MM.1S (cell line): ENCODE measurements at regions not wholly inside any gene's neighbourhood (a gene's known extent, or its start where the extent isn't known, plus 50 kb on each side); places are given as distances from the start of the nearest gene placed in this dataset.

ENCODE experiments used
- DNase-seq: peaks from one replicate; pipeline ENCODE4 v3.0.0-alpha.2; 2015
- H2AFZ ChIP-seq: fragments of 300-600 bp; sonication (generic); 2 replicates; pipeline ENCODE4 v1.6.0; 2016; ENCODE audit warnings: antibody characterized with exemption, low read length
- H3F3A ChIP-seq: fragments of 300-600 bp; sonication (generic); 2 replicates; pipeline ENCODE4 v1.6.1; 2016; ENCODE audit warnings: mild to moderate bottlenecking, antibody characterized with exemption, low read length, moderate library complexity, mixed read lengths; ENCODE audit not compliant: insufficient read depth
- H3K27ac ChIP-seq: fragments of 300-600 bp; sonication (generic); 2 replicates; pipeline ENCODE4 v1.5.1; 2016; ENCODE audit warnings: mild to moderate bottlenecking, low read length
- H3K27me3 ChIP-seq: fragments of 300-600 bp; sonication (generic); replicated peaks from 2 replicates; pipeline ENCODE4 v1.6.0; 2016; ENCODE audit warnings: low read length; ENCODE audit not compliant: insufficient read depth
- H3K36me3 ChIP-seq: fragments of 300-600 bp; sonication (generic); replicated peaks from 2 replicates; pipeline ENCODE4 v1.6.1; 2016; ENCODE audit warnings: mild to moderate bottlenecking, low read length, mixed read lengths; ENCODE audit not compliant: insufficient read depth
- H3K4me1 ChIP-seq: fragments of 300-600 bp; sonication (generic); 2 replicates; pipeline ENCODE4 v1.6.1; 2016; ENCODE audit warnings: low read length, mixed read lengths
- H3K4me2 ChIP-seq: fragments of 300-600 bp; sonication (generic); 2 replicates; pipeline ENCODE4 v1.6.0; 2016; ENCODE audit warnings: low read depth, low read length
- H3K4me3 ChIP-seq: fragments of 300-600 bp; sonication (generic); 2 replicates; pipeline ENCODE4 v1.5.1; 2016; ENCODE audit warnings: low read length, mixed read lengths
- H3K79me2 ChIP-seq: fragments of 300-600 bp; sonication (generic); 2 replicates; pipeline ENCODE4 v1.6.1; 2016; ENCODE audit warnings: mixed run types, low read length, mixed read lengths
- H3K9ac ChIP-seq: fragments of 300-600 bp; sonication (generic); 2 replicates; pipeline ENCODE4 v1.6.1; 2016; ENCODE audit warnings: low read length, mixed read lengths
- H3K9me2 ChIP-seq: fragments of 300-600 bp; sonication (generic); replicated peaks from 2 replicates; pipeline ENCODE4 v1.6.1; 2016; ENCODE audit warnings: mild to moderate bottlenecking, low read length, mixed read lengths; ENCODE audit not compliant: insufficient read depth
- H3K9me3 ChIP-seq: fragments of 300-600 bp; sonication (generic); replicated peaks from 2 replicates; pipeline ENCODE4 v1.6.1; 2016; ENCODE audit warnings: mild to moderate bottlenecking, low read length, mixed read lengths; ENCODE audit not compliant: insufficient read depth
- H4K20me1 ChIP-seq: fragments of 300-600 bp; sonication (generic); 2 replicates; pipeline ENCODE4 v1.6.1; 2016; ENCODE audit warnings: mild to moderate bottlenecking, low read length, moderate library complexity, mixed read lengths; ENCODE audit not compliant: insufficient read depth
- EZH2 ChIP-seq: fragments of 300-600 bp; sonication (generic); optimal IDR thresholded peaks from 2 replicates; pipeline ENCODE3; 2017; ENCODE audit warnings: low read depth, mild to moderate bottlenecking, antibody characterized with exemption, low read length, mixed read lengths
- EZH2phosphoT487 ChIP-seq: fragments of 300-600 bp; sonication (generic); IDR thresholded peaks from 2 replicates; pipeline ENCODE4 v1.6.1; 2018; ENCODE audit warnings: antibody characterized with exemption, low read length
- TF ChIP-seq, protein P1 (sequence below): fragments of 300-600 bp; sonication (generic); IDR thresholded peaks from 2 replicates; pipeline ENCODE4 v1.5.1; 2016; ENCODE audit warnings: antibody characterized with exemption, low read length, mixed read lengths

- no peaks in the 10 kb centered on the region for H3K9me3 ChIP-seq
- H3K79me2 ChIP-seq: no peaks in the 10 kb centered on the region
- H3K36me3 ChIP-seq: no peaks in the 10 kb centered on the region
- no peak overlapping the region for H3K27ac ChIP-seq
- no peak overlapping the region for H2AFZ ChIP-seq
- no peaks in the 10 kb centered on the region for H3K9me2 ChIP-seq
- no peaks in the 10 kb centered on the region for H4K20me1 ChIP-seq
- no peaks in the 10 kb centered on the region for H3F3A ChIP-seq
- no peak overlapping the region for H3K9ac ChIP-seq
- no peak for DNase-seq
- no peaks in the 10 kb centered on the region for H3K4me1 ChIP-seq
- no peaks in the 10 kb centered on the region for H3K27me3 ChIP-seq
- TF ChIP-seq, protein P1, sequence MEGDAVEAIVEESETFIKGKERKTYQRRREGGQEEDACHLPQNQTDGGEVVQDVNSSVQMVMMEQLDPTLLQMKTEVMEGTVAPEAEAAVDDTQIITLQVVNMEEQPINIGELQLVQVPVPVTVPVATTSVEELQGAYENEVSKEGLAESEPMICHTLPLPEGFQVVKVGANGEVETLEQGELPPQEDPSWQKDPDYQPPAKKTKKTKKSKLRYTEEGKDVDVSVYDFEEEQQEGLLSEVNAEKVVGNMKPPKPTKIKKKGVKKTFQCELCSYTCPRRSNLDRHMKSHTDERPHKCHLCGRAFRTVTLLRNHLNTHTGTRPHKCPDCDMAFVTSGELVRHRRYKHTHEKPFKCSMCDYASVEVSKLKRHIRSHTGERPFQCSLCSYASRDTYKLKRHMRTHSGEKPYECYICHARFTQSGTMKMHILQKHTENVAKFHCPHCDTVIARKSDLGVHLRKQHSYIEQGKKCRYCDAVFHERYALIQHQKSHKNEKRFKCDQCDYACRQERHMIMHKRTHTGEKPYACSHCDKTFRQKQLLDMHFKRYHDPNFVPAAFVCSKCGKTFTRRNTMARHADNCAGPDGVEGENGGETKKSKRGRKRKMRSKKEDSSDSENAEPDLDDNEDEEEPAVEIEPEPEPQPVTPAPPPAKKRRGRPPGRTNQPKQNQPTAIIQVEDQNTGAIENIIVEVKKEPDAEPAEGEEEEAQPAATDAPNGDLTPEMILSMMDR: no peak
- TF ChIP-seq EZH2 (no peak), EZH2phosphoT487 (no peak)
- H3K4me2 ChIP-seq: no peak overlapping the region
- no peak overlapping the region for H3K4me3 ChIP-seq
These were observed 489.5 kb downstream of the KCNJ2 start for GRCh38 chr17:70658840-70659239.

GRCh38 chr17:70661342-70662222, 492.2 kb downstream of the KCNJ2 start:
- Histone ChIP-seq H3K27me3 (no peaks in the 10 kb centered on the region), H3F3A (no peaks in the 10 kb centered on the region), H4K20me1 (no peaks in the 10 kb centered on the region), H3K4me2 (no peak overlapping the region), H3K9me2 (no peaks in the 10 kb centered on the region), H3K9ac (no peak overlapping the region), H2AFZ (no peak overlapping the region), H3K4me3 (no peak overlapping the region), H3K4me1 (no peaks in the 10 kb centered on the region), H3K27ac (no peak overlapping the region), H3K9me3 (no peaks in the 10 kb centered on the region), H3K79me2 (no peaks in the 10 kb centered on the region), H3K36me3 (no peaks in the 10 kb centered on the region)
- no peak for TF ChIP-seq EZH2
- no peak for TF ChIP-seq EZH2phosphoT487
- TF ChIP-seq, protein P1: no peak
- no peak for DNase-seq

- H3K79me2 ChIP-seq: no peaks in the 10 kb centered on the region
- DNase-seq: no peak
- no peaks in the 10 kb centered on the region for H3K4me1 ChIP-seq
- no peaks in the 10 kb centered on the region for H3K9me2 ChIP-seq
- no peaks in the 10 kb centered on the region for H3K9me3 ChIP-seq
- no peak overlapping the region for H2AFZ ChIP-seq
- TF ChIP-seq, protein P1: no peak
- TF ChIP-seq EZH2phosphoT487 (no peak), EZH2 (no peak)
- no peaks in the 10 kb centered on the region for H4K20me1 ChIP-seq
- no peak overlapping the region for H3K4me3 ChIP-seq
- no peak overlapping the region for H3K27ac ChIP-seq
- H3K27me3 ChIP-seq: no peaks in the 10 kb centered on the region
- H3K4me2 ChIP-seq: no peak overlapping the region
- no peak overlapping the region for H3K9ac ChIP-seq
- H3K36me3 ChIP-seq: no peaks in the 10 kb centered on the region
- H3F3A ChIP-seq: no peaks in the 10 kb centered on the region
These were observed 499.1 kb downstream of the KCNJ2 start for GRCh38 chr17:70668276-70668937.
